Smooth muscle cell (in vitro differentiated cells): ENCODE measurements at regions not wholly inside any gene's neighbourhood (a gene's known extent, or its start where the extent isn't known, plus 50 kb on each side); places are given as distances from the start of the nearest gene placed in this dataset.
A peak's percentile ranks its signal among the peaks of the same experiment; 100 is the strongest.

ENCODE experiments used
- DNase-seq: peaks from one replicate; lab custom pipeline; 2025; ENCODE audit not compliant: unreplicated experiment; lab: John Stamatoyannopoulos, UW
- H2AFZ ChIP-seq: fragments of 200-600 bp; sonication (generic); 2 replicates; pipeline ENCODE4 v1.6.0; 2016; ENCODE audit warnings: antibody characterized with exemption, low read depth, mild to moderate bottlenecking
- H3F3A ChIP-seq: fragments of 200-600 bp; sonication (generic); 2 replicates; pipeline ENCODE4 v1.6.0; 2017; ENCODE audit warnings: antibody characterized with exemption, low read depth
- H3K27ac ChIP-seq: fragments of 200-600 bp; sonication (generic); 2 replicates; pipeline ENCODE4 v1.5.1; 2016; ENCODE audit warnings: low read depth, mild to moderate bottlenecking
- H3K27me3 ChIP-seq: fragments of 200-600 bp; sonication (generic); 2 replicates; pipeline ENCODE4 v1.6.1; 2016; ENCODE audit warnings: low read depth, mild to moderate bottlenecking
- H3K36me3 ChIP-seq: fragments of 200-600 bp; sonication (generic); 2 replicates; pipeline ENCODE4 v1.5.1; 2016; ENCODE audit warnings: low read depth
- H3K4me1 ChIP-seq: fragments of 200-600 bp; sonication (generic); 2 replicates; pipeline ENCODE4 v1.5.1; 2016; ENCODE audit warnings: low read depth
- H3K4me2 ChIP-seq: fragments of 200-600 bp; sonication (generic); 2 replicates; pipeline ENCODE4 v1.6.0; 2016; ENCODE audit warnings: mild to moderate bottlenecking
- H3K4me3 ChIP-seq: fragments of 200-600 bp; sonication (generic); 2 replicates; pipeline ENCODE4 v1.5.1; 2016; ENCODE audit warnings: mild to moderate bottlenecking
- H3K79me2 ChIP-seq: fragments of 200-600 bp; sonication (generic); 2 replicates; pipeline ENCODE4 v1.6.0; 2016; ENCODE audit warnings: low read depth, mild to moderate bottlenecking
- H3K9ac ChIP-seq: fragments of 200-600 bp; sonication (generic); 2 replicates; pipeline ENCODE4 v1.6.0; 2016; ENCODE audit warnings: low read depth
- H3K9me3 ChIP-seq: fragments of 200-600 bp; sonication (generic); replicated peaks from 2 replicates; pipeline ENCODE4 v1.5.1; 2016; ENCODE audit warnings: low read depth
- H4K20me1 ChIP-seq: fragments of 200-600 bp; sonication (generic); 2 replicates; pipeline ENCODE4 v1.6.0; 2016; ENCODE audit warnings: low read depth
- WGBS: methylation state at CpG from one replicate; pipeline ENCODE4 v1.1.7; 2016; ENCODE audit warnings: low lambda C conversion rate; 5-methylcytosine and 5-hydroxymethylcytosine counted together
- TF ChIP-seq, protein P1 (sequence below): fragments of 200-600 bp; sonication (generic); IDR thresholded peaks from 2 replicates; pipeline ENCODE4 v1.5.1; 2017; ENCODE audit warnings: borderline replicate concordance, mild to moderate bottlenecking, antibody characterized with exemption; ENCODE audit not compliant: insufficient read depth, poor library complexity, severe bottlenecking

DNA sequence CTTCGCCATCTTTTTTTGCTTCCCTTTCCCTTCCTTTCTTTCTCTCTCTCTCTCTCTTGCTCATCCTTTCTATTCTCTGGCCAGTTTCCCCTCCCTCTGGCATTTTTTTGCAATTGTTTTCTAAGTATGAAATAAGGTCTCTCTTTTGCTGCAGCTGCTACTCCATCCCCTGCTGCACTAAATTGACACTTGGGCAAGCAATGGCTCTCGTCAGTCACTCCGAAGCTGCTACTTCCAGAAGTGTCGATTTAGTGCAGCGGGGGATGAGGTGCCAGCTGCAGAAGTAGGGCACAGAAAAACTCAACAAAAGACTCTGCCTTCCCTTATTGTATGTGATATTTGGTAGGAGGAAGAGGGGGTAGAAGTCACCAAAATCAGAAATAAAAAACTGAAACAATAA lies 642.3 kb downstream of the RWDD3 start:
- DNase-seq: no peak
- Histone ChIP-seq H3K4me3 (no peak overlapping the region), H3K9ac (no peak overlapping the region), H3K4me1 (no peaks in the 10 kb centered on the region), H3K4me2 (no peak overlapping the region), H3K27ac (no peak overlapping the region), H4K20me1 (no peaks in the 10 kb centered on the region), H3K9me3 (no peaks in the 10 kb centered on the region), H2AFZ (no peak overlapping the region), H3K27me3 (no peaks in the 10 kb centered on the region), H3K79me2 (no peaks in the 10 kb centered on the region), H3K36me3 (no peaks in the 10 kb centered on the region), H3F3A (no peaks in the 10 kb centered on the region)
- WGBS: 81% methylated on average over 5 of the region's 5 CpGs
- TF ChIP-seq, protein P1, sequence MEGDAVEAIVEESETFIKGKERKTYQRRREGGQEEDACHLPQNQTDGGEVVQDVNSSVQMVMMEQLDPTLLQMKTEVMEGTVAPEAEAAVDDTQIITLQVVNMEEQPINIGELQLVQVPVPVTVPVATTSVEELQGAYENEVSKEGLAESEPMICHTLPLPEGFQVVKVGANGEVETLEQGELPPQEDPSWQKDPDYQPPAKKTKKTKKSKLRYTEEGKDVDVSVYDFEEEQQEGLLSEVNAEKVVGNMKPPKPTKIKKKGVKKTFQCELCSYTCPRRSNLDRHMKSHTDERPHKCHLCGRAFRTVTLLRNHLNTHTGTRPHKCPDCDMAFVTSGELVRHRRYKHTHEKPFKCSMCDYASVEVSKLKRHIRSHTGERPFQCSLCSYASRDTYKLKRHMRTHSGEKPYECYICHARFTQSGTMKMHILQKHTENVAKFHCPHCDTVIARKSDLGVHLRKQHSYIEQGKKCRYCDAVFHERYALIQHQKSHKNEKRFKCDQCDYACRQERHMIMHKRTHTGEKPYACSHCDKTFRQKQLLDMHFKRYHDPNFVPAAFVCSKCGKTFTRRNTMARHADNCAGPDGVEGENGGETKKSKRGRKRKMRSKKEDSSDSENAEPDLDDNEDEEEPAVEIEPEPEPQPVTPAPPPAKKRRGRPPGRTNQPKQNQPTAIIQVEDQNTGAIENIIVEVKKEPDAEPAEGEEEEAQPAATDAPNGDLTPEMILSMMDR: no peak

- no peaks in the 10 kb centered on the region for H3K36me3 ChIP-seq
- no peak overlapping the region for H3K4me3 ChIP-seq
- H4K20me1 ChIP-seq: no peaks in the 10 kb centered on the region
- H3K79me2 ChIP-seq: no peaks in the 10 kb centered on the region
- H3K4me2 ChIP-seq: no peak overlapping the region
- no peak overlapping the region for H2AFZ ChIP-seq
- H3K9ac ChIP-seq: no peak overlapping the region
- no peak overlapping the region for H3K27ac ChIP-seq
- no peaks in the 10 kb centered on the region for H3F3A ChIP-seq
- WGBS: 85% methylated on average over 3 of the region's 3 CpGs
- no peaks in the 10 kb centered on the region for H3K9me3 ChIP-seq
- no peaks in the 10 kb centered on the region for H3K27me3 ChIP-seq
- TF ChIP-seq, protein P1: no peak
- no peak for DNase-seq
- no peaks in the 10 kb centered on the region for H3K4me1 ChIP-seq
Measured at GRCh38 chr1:95879498-95880050, 645.6 kb downstream of the RWDD3 start.

- WGBS: 33% methylated on average over 5 of the region's 5 CpGs
- Histone ChIP-seq H3K4me1 (no peaks in the 10 kb centered on the region), H3K27ac (no peak overlapping the region), H3K36me3 (no peaks in the 10 kb centered on the region), H3K9ac (no peak overlapping the region), H3K4me2 (no peak overlapping the region), H3K27me3 (no peaks in the 10 kb centered on the region), H3K79me2 (no peaks in the 10 kb centered on the region), H3K9me3 (no peaks in the 10 kb centered on the region), H2AFZ (peak overlapping the region; percentile 76), H3F3A (no peaks in the 10 kb centered on the region), H3K4me3 (peak overlapping the region; percentile 22), H4K20me1 (no peaks in the 10 kb centered on the region)
- TF ChIP-seq, protein P1: no peak
- DNase-seq: no peak
Measured at GRCh38 chr1:95888941-95889390, 655.0 kb downstream of the RWDD3 start.

- Histone ChIP-seq H3K79me2 (no peaks in the 10 kb centered on the region), H3K4me1 (no peaks in the 10 kb centered on the region), H2AFZ (peak overlapping the region; percentile 76), H3K9ac (no peak overlapping the region), H3K36me3 (no peaks in the 10 kb centered on the region), H3K27me3 (no peaks in the 10 kb centered on the region), H3K4me2 (no peak overlapping the region), H3F3A (no peaks in the 10 kb centered on the region), H3K4me3 (peak overlapping the region; percentile 22), H4K20me1 (no peaks in the 10 kb centered on the region), H3K9me3 (no peaks in the 10 kb centered on the region), H3K27ac (no peak overlapping the region)
- TF ChIP-seq, protein P1: no peak
- WGBS: 75% methylated on average over 3 of the region's 3 CpGs
- DNase-seq: no peak
Measured at GRCh38 chr1:95889400-95889799, 655.4 kb downstream of the RWDD3 start.
